ENCODE measurements at regions not wholly inside any gene's neighbourhood (a gene's known extent, or its start where the extent isn't known, plus 50 kb on each side); places are given as distances from the start of the nearest gene placed in this dataset.

GRCh38 chr7:35501681-35502080, 193.3 kb downstream of the HERPUD2 start:
- no peak for DNase-seq (ENCODE audit: low spot score)

- DNase-seq (ENCODE audit: low spot score): no peak
Observed at GRCh38 chr7:35499226-35499625, 195.7 kb downstream of the HERPUD2 start.

- no peak for DNase-seq (ENCODE audit: low spot score)
Observed at GRCh38 chr7:35498416-35498815, 196.5 kb downstream of the HERPUD2 start.

- no peak for DNase-seq (ENCODE audit: low spot score)
Observed at GRCh38 chr7:35495844-35496243, 199.1 kb downstream of the HERPUD2 start.

- DNase-seq (ENCODE audit: low spot score): no peak
Observed at GRCh38 chr7:35495377-35495776, 199.6 kb downstream of the HERPUD2 start.

GRCh38 chr7:35494407-35494806, 200.5 kb downstream of the HERPUD2 start:
- no peak for DNase-seq (ENCODE audit: low spot score)

GRCh38 chr7:35492451-35493175, 202.3 kb downstream of the HERPUD2 start:
- DNase-seq (ENCODE audit: low spot score): no peak

- no peak for DNase-seq (ENCODE audit: low spot score)
Observed at GRCh38 chr7:35491233-35491632, 203.7 kb downstream of the HERPUD2 start.

GRCh38 chr7:35487841-35488240, 207.1 kb downstream of the HERPUD2 start:
- DNase-seq (ENCODE audit: low spot score): no peak

- no peak for DNase-seq (ENCODE audit: low spot score)
Observed at GRCh38 chr7:35487402-35487801, 207.5 kb downstream of the HERPUD2 start.

GRCh38 chr7:35485436-35485835, 209.5 kb downstream of the HERPUD2 start:
- DNase-seq (ENCODE audit: low spot score): no peak

- DNase-seq (ENCODE audit: low spot score): no peak
Observed at GRCh38 chr7:35483568-35483967, 211.4 kb downstream of the HERPUD2 start.

GRCh38 chr7:35482231-35482630, 212.7 kb downstream of the HERPUD2 start:
- DNase-seq (ENCODE audit: low spot score): no peak

GRCh38 chr7:35480806-35481205, 214.1 kb downstream of the HERPUD2 start:
- no peak for DNase-seq (ENCODE audit: low spot score)

GRCh38 chr7:35477609-35478008, 217.3 kb downstream of the HERPUD2 start:
- DNase-seq (ENCODE audit: low spot score): no peak

- DNase-seq (ENCODE audit: low spot score): no peak
Observed at GRCh38 chr7:35474100-35474499, 220.2 kb upstream of the TBX20 start.

GRCh38 chr7:35468606-35469005, 214.7 kb upstream of the TBX20 start:
- no peak for DNase-seq (ENCODE audit: low spot score)

- no peak for DNase-seq (ENCODE audit: low spot score)
Observed at GRCh38 chr7:35467456-35467978, 213.6 kb upstream of the TBX20 start.

GRCh38 chr7:35465791-35466336, 212.0 kb upstream of the TBX20 start:
- DNase-seq (ENCODE audit: low spot score): no peak

- DNase-seq (ENCODE audit: low spot score): no peak
Observed at GRCh38 chr7:35463751-35464150, 209.9 kb upstream of the TBX20 start.

- DNase-seq (ENCODE audit: low spot score): no peak
Observed at GRCh38 chr7:35463176-35463700, 209.3 kb upstream of the TBX20 start.

- no peak for DNase-seq (ENCODE audit: low spot score)
Observed at GRCh38 chr7:35454575-35455385, 200.9 kb upstream of the TBX20 start.

Measured in RKO (cell line).